Bronchial epithelial cell (primary cell): ENCODE measurements at regions not wholly inside any gene's neighbourhood (a gene's known extent, or its start where the extent isn't known, plus 50 kb on each side); places are given as distances from the start of the nearest gene placed in this dataset.

Experiments used
- DNase-seq: peaks from one replicate; pipeline ENCODE4 v3.0.0-alpha.2; 2010; ENCODE audit warnings: low read depth
- FAIRE-seq: peaks from 2 replicates; lab custom pipeline; 2011; peaks lifted over from hg19 to GRCh38; lab: Jason Lieb, UNC
- H3K27me3 ChIP-seq: 2 replicates; pipeline ENCODE4 v1.5.1; 2011; ENCODE audit warnings: low read length; ENCODE audit not compliant: control insufficient read depth, insufficient read depth
- H3K36me3 ChIP-seq: 2 replicates; pipeline ENCODE4 v1.5.1; 2011; ENCODE audit warnings: low read length; ENCODE audit not compliant: control insufficient read depth, insufficient read depth
- H3K4me3 ChIP-seq: 2 replicates; pipeline ENCODE4 v1.5.1; 2011; ENCODE audit warnings: mild to moderate bottlenecking, low read depth, low read length, control low read depth
- TF ChIP-seq, protein P1 (sequence below): IDR thresholded peaks from 2 replicates; pipeline ENCODE4 v1.5.1; 2011; ENCODE audit warnings: mild to moderate bottlenecking, moderate library complexity, low read length, control low read depth, inconsistent platforms; ENCODE audit not compliant: insufficient read depth, severe bottlenecking

GRCh38 chr6:134590004-134590403 is 272.1 kb upstream of the SGK1 start:
- H3K27me3 ChIP-seq = no peaks in the 10 kb centered on the region
- FAIRE-seq (no peak), DNase-seq (no peak)
- no peaks in the 10 kb centered on the region for H3K36me3 ChIP-seq
- TF ChIP-seq, protein P1, sequence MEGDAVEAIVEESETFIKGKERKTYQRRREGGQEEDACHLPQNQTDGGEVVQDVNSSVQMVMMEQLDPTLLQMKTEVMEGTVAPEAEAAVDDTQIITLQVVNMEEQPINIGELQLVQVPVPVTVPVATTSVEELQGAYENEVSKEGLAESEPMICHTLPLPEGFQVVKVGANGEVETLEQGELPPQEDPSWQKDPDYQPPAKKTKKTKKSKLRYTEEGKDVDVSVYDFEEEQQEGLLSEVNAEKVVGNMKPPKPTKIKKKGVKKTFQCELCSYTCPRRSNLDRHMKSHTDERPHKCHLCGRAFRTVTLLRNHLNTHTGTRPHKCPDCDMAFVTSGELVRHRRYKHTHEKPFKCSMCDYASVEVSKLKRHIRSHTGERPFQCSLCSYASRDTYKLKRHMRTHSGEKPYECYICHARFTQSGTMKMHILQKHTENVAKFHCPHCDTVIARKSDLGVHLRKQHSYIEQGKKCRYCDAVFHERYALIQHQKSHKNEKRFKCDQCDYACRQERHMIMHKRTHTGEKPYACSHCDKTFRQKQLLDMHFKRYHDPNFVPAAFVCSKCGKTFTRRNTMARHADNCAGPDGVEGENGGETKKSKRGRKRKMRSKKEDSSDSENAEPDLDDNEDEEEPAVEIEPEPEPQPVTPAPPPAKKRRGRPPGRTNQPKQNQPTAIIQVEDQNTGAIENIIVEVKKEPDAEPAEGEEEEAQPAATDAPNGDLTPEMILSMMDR = no peak
- H3K4me3 ChIP-seq = no peak overlapping the region

- H3K27me3 ChIP-seq = no peaks in the 10 kb centered on the region
- TF ChIP-seq, protein P1 = no peak
- DNase-seq (peak; percentile 99), FAIRE-seq (peak; percentile 85)
- no peaks in the 10 kb centered on the region for H3K36me3 ChIP-seq
- H3K4me3 ChIP-seq = no peak overlapping the region
Measured at GRCh38 chr6:134589512-134589911, 271.6 kb upstream of the SGK1 start.

GRCh38 chr6:134588267-134588666 is 270.4 kb upstream of the SGK1 start:
- Histone ChIP-seq H3K36me3 (no peaks in the 10 kb centered on the region), H3K27me3 (no peaks in the 10 kb centered on the region), H3K4me3 (no peak overlapping the region)
- DNase-seq = no peak
- TF ChIP-seq, protein P1 = no peak
- no peak for FAIRE-seq

GRCh38 chr6:134585517-134585873 is 267.6 kb upstream of the SGK1 start:
- Histone ChIP-seq H3K36me3 (no peaks in the 10 kb centered on the region), H3K4me3 (no peak overlapping the region), H3K27me3 (no peaks in the 10 kb centered on the region)
- no peak for FAIRE-seq
- TF ChIP-seq, protein P1 = no peak
- no peak for DNase-seq

- DNase-seq = no peak
- H3K27me3 ChIP-seq = no peaks in the 10 kb centered on the region
- FAIRE-seq = no peak
- H3K4me3 ChIP-seq = no peak overlapping the region
- no peaks in the 10 kb centered on the region for H3K36me3 ChIP-seq
- TF ChIP-seq, protein P1 = no peak
Measured at GRCh38 chr6:134584847-134585516, 267.1 kb upstream of the SGK1 start.

- no peaks in the 10 kb centered on the region for H3K27me3 ChIP-seq
- no peak overlapping the region for H3K4me3 ChIP-seq
- H3K36me3 ChIP-seq = no peaks in the 10 kb centered on the region
- peak; percentile 46 for DNase-seq
- TF ChIP-seq, protein P1 = peak; percentile 8
- no peak for FAIRE-seq
Measured at GRCh38 chr6:134577998-134578397, 260.1 kb upstream of the SGK1 start.
